ENCODE measurements at regions not wholly inside any gene's neighbourhood (a gene's known extent, or its start where the extent isn't known, plus 50 kb on each side); places are given as distances from the start of the nearest gene placed in this dataset.

DNA sequence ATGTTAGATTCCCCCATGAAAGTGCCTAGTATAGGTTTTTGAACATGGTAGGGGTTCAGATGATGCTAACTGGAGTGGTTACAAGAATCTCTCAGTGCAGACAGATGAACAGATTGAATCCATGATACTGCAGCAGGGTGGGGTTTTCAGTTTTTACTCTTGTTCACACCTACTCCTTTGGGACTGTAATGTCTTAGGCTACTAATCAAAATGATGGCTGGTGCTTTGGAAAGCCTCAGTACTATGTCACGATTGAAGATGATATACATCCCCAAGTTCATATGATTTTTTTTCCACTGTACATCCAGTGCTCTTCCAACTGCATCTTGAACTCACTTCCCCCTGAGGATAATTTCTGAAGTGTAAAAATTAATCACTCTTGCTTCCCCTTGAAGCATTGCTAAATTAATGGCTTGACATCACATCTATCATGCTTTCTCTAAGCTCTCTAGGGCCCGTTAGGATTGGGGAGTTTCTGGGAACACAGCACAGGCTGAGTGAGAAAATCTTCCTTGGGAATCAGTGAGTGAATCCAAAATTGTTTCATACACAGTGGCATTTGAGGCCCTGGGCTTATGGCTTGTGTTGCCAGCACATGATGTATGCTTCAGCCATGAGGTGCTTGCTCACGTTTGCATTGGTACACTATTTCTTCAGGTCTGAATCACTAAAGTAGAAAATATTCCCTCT lies 115.0 kb upstream of the TPRG1 start:
- H3K27ac ChIP-seq (replicated peaks in 1 of 4): no peak overlapping the region
- H3K9me3 ChIP-seq: peaks cover 0 to 11% (median 1%) of the 10 kb centered on the region in 4 donors
- H3K4me3 ChIP-seq: no peak overlapping the region
- H3K27me3 ChIP-seq: no peaks in the 10 kb centered on the region
- H3K4me1 ChIP-seq: no peaks in the 10 kb centered on the region
- intact Hi-C loops (cut with DNase I): no loop called here
- DNase-seq (ENCODE audit: extremely low spot score): no peak
- WGBS: 58% methylated on average over 3 of the region's 3 CpGs
- no peak for TF ChIP-seq POLR2A (IDR thresholded peaks at IDR 0.05; ENCODE audit: low read depth)
- no peak for TF ChIP-seq POLR2AphosphoS5 (IDR thresholded peaks at IDR 0.05)
- TF ChIP-seq EP300 (IDR thresholded peaks at IDR 0.05): no peak
- H3K36me3 ChIP-seq: no peaks in the 10 kb centered on the region

DNA sequence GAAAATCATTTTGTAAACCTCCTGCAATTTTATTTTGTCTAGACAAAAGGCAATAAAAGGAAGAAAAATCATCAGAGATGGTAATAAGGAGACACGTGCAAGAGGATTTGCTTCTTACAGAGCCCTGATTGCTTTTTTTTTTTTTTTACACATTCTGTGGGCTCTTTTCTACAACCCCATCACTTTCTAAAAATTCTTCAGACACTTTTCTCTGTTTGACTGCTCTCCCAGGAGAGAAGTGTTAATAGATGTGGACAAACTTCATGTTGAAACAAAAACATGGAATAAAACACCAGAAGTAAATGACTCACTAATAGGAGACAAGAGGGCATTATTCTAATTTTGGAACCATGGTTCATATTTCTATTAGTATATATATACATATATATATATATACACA lies 114.4 kb upstream of the TPRG1 start:
- Histone ChIP-seq H3K36me3 (no peaks in the 10 kb centered on the region), H3K27me3 (no peaks in the 10 kb centered on the region), H3K27ac (replicated peaks in 1 of 4) (no peak overlapping the region), H3K4me3 (no peak overlapping the region), H3K4me1 (no peaks in the 10 kb centered on the region), H3K9me3 (peaks cover 0 to 15% (median 4%) of the 10 kb centered on the region in 4 donors)
- TF ChIP-seq, protein P1, sequence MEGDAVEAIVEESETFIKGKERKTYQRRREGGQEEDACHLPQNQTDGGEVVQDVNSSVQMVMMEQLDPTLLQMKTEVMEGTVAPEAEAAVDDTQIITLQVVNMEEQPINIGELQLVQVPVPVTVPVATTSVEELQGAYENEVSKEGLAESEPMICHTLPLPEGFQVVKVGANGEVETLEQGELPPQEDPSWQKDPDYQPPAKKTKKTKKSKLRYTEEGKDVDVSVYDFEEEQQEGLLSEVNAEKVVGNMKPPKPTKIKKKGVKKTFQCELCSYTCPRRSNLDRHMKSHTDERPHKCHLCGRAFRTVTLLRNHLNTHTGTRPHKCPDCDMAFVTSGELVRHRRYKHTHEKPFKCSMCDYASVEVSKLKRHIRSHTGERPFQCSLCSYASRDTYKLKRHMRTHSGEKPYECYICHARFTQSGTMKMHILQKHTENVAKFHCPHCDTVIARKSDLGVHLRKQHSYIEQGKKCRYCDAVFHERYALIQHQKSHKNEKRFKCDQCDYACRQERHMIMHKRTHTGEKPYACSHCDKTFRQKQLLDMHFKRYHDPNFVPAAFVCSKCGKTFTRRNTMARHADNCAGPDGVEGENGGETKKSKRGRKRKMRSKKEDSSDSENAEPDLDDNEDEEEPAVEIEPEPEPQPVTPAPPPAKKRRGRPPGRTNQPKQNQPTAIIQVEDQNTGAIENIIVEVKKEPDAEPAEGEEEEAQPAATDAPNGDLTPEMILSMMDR (IDR thresholded peaks at IDR 0.05): no peak
- TF ChIP-seq POLR2AphosphoS5 (IDR thresholded peaks at IDR 0.05) (no peak), EP300 (IDR thresholded peaks at IDR 0.05) (no peak), POLR2A (IDR thresholded peaks at IDR 0.05; ENCODE audit: low read depth) (no peak)
- no peak for DNase-seq (ENCODE audit: extremely low spot score)
- 67% methylated on average over 1 of the region's 1 CpG for whole genome bisulfite sequencing
- intact Hi-C loops (cut with DNase I): no loop called here

- no peak for DNase-seq (ENCODE audit: extremely low spot score)
- H3K9me3 ChIP-seq: peaks cover 0 to 21% (median 5%) of the 10 kb centered on the region in 4 donors
- H3K36me3 ChIP-seq: no peaks in the 10 kb centered on the region
- H3K4me3 ChIP-seq: no peak overlapping the region
- H3K27me3 ChIP-seq: no peaks in the 10 kb centered on the region
- TF ChIP-seq, protein P1 (IDR thresholded peaks at IDR 0.05): no peak
- TF ChIP-seq POLR2AphosphoS5 (IDR thresholded peaks at IDR 0.05): no peak
- TF ChIP-seq EP300 (IDR thresholded peaks at IDR 0.05): no peak
- TF ChIP-seq POLR2A (IDR thresholded peaks at IDR 0.05; ENCODE audit: low read depth): no peak
- no peaks in the 10 kb centered on the region for H3K4me1 ChIP-seq
- WGBS: 83% methylated on average over 5 of the region's 5 CpGs
- intact Hi-C loops (cut with DNase I): no loop called here
- no peak overlapping the region for H3K27ac ChIP-seq (replicated peaks in 1 of 4)
Observed at GRCh38 chr3:189058071-189058470, 113.7 kb upstream of the TPRG1 start.

GRCh38 chr3:189070965-189071364 lies 100.8 kb upstream of the TPRG1 start:
- Histone ChIP-seq H3K4me1 (no peaks in the 10 kb centered on the region), H3K27ac (replicated peaks in 1 of 4) (no peak overlapping the region), H3K9me3 (peaks cover 0 to 17% (median 2%) of the 10 kb centered on the region in 4 donors), H3K27me3 (no peaks in the 10 kb centered on the region), H3K36me3 (no peaks in the 10 kb centered on the region), H3K4me3 (no peak overlapping the region)
- intact Hi-C loops (cut with DNase I): no loop called here
- DNase-seq (ENCODE audit: extremely low spot score): no peak
- no peak for TF ChIP-seq POLR2A (IDR thresholded peaks at IDR 0.05; ENCODE audit: low read depth)
- TF ChIP-seq, protein P1 (IDR thresholded peaks at IDR 0.05): no peak
- TF ChIP-seq EP300 (IDR thresholded peaks at IDR 0.05): no peak
- TF ChIP-seq POLR2AphosphoS5 (IDR thresholded peaks at IDR 0.05): no peak

DNA sequence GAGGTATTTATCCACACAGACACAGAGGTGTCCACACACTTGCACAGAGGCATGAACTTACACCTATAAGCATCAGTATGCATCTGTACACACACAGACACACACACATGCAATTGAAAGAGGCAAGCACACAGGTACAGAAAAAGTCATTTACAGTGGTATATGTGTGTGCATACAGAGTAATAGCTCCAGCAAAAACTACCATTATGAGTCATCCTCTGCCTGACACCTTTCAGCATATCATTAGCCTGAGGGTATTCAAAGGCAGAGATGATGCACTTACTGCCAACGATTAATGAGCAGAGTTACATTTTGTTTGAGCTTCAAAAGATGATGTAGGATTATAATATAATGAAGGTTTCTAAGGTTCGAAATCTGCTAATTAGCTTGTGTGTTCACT lies 100.3 kb upstream of the TPRG1 start:
- Histone ChIP-seq H3K27me3 (no peaks in the 10 kb centered on the region), H3K9me3 (peaks cover 0 to 17% (median 2%) of the 10 kb centered on the region in 4 donors), H3K36me3 (no peaks in the 10 kb centered on the region), H3K4me3 (no peak overlapping the region), H3K4me1 (no peaks in the 10 kb centered on the region), H3K27ac (replicated peaks in 1 of 4) (no peak overlapping the region)
- 88% methylated on average over 2 of the region's 2 CpGs for WGBS
- intact Hi-C loops (cut with DNase I): no loop called here
- DNase-seq (ENCODE audit: extremely low spot score): no peak
- TF ChIP-seq POLR2A (IDR thresholded peaks at IDR 0.05; ENCODE audit: low read depth): no peak

DNA sequence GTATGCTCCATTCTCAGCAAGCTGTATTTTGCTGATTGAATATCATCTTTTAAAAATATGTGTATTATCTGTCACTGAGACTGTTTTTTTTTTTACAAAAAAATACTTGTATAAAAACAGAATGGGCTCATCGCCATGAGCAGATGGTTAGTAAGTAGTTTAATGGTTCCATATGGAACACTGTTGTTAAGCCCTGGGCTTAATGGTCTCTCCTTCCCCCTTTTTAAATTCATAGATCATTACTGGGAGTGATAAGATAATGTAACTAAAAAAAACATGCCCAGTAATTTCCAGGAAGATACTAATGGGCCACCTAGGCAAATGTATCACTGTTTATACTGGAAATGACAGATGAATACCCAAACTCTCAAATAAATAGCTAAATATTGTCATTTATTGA lies 95.3 kb upstream of the TPRG1 start:
- intact Hi-C loops (cut with DNase I): no loop called here
- TF ChIP-seq POLR2A (IDR thresholded peaks at IDR 0.05; ENCODE audit: low read depth): no peak
- TF ChIP-seq, protein P1 (IDR thresholded peaks at IDR 0.05): no peak
- no peak for TF ChIP-seq EP300 (IDR thresholded peaks at IDR 0.05)
- TF ChIP-seq POLR2AphosphoS5 (IDR thresholded peaks at IDR 0.05): no peak
- H3K27me3 ChIP-seq: no peaks in the 10 kb centered on the region
- H3K4me1 ChIP-seq: no peaks in the 10 kb centered on the region
- DNase-seq (ENCODE audit: extremely low spot score): no peak
- H3K4me3 ChIP-seq: no peak overlapping the region
- no peak overlapping the region for H3K27ac ChIP-seq (replicated peaks in 1 of 4)
- 95% methylated on average over 1 of the region's 1 CpG for WGBS
- H3K36me3 ChIP-seq: no peaks in the 10 kb centered on the region
- H3K9me3 ChIP-seq: no peaks in the 10 kb centered on the region

Data from esophagus muscularis mucosa (tissue), 4 donors.